GM21723 (cell line): ENCODE measurements at regions not wholly inside any gene's neighbourhood (a gene's known extent, or its start where the extent isn't known, plus 50 kb on each side); places are given as distances from the start of the nearest gene placed in this dataset.
"Not testable (repeated sequence)": the region's sequence is repeated elsewhere in the genome, so short reads cannot be mapped to it uniquely, and the experiment has no call there.

Source experiments
- ATAC-seq: cut with Tn5 transposase; IDR thresholded peaks from one replicate; pipeline ENCODE4 v1.9.1; 2021; ENCODE audit warnings: mild to moderate bottlenecking, moderate library complexity; ENCODE audit not compliant: unreplicated experiment

GRCh38 chr2:11877764-11878163 is 131.3 kb downstream of the LPIN1 start:
- ATAC-seq = no peak

GRCh38 chr2:11885253-11885652 is 138.8 kb downstream of the LPIN1 start:
- not testable (repeated sequence) for ATAC-seq

DNA sequence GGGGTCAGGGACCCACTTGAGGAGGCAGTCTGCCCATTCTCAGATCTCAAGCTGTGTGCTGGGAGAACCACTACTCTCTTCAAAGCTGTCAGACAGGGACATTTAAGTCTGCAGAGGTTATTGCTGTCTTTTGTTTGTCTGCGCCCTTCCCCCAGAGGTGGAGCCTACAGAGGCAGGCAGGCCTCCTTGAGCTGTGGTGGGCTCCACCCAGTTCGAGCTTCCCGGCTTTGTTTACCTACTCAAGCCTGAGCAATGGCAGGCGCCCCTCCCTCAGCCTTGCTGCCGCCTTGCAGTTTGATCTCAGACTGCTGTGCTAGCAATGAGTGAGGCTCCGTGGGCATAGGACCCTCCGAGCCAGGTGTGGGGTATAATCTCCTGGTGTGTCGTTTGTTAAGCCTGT is 140.5 kb downstream of the LPIN1 start:
- not testable (repeated sequence) for ATAC-seq

DNA sequence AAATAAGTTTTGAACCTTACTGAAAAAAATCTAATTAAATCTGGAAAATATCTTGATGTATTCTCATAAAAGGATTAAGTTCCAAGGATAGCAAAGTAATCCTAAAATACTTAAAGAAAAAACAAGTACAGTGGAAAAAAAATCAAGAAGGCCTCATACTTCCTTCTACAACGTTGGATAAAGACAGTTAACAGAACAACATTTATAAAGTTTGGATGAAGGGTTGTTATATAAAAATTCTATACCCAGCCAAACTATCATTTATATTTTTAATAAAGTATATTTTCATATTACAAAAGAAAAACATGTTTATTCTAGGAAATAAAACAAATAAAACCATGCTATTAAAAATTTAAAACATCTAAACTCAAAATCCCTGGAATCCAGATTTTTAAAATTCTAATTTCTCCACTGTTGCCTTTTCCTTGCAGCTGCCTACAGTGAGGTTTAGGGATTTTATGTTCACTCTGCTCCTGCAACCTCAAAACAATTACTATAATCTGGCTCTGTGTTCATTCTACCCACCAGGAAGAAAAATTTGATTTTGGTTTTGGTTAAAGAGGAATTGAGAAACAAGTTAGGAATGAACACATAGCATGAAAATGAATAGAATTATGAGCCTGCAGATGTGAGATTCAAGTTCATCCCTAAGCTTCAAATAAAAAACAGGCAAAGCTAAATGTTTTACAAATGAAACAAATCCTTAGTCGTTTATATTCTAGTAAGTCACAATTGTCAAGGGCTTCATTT is 142.8 kb downstream of the LPIN1 start:
- ATAC-seq = no peak

DNA sequence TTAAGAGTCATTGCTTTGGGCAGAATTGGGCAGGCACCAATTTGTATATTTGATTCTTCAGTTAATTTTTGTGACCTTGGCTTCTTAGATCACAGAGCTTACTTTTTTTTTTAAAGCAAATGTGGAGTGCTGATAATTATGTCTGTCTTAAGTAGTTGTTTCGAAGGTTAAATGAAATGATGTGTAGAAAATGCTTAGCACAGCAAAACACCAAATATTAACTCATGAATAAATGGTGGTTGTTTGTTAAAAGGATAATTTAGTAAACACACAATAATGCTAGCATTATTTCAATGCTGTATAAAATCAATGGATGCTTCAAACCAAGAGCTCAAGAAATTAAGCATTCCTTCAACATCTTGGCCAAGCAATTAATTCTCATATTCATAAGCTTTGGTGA is 143.4 kb downstream of the LPIN1 start:
- no peak for ATAC-seq

GRCh38 chr2:11891028-11891427 is 144.6 kb downstream of the LPIN1 start:
- ATAC-seq = no peak

DNA sequence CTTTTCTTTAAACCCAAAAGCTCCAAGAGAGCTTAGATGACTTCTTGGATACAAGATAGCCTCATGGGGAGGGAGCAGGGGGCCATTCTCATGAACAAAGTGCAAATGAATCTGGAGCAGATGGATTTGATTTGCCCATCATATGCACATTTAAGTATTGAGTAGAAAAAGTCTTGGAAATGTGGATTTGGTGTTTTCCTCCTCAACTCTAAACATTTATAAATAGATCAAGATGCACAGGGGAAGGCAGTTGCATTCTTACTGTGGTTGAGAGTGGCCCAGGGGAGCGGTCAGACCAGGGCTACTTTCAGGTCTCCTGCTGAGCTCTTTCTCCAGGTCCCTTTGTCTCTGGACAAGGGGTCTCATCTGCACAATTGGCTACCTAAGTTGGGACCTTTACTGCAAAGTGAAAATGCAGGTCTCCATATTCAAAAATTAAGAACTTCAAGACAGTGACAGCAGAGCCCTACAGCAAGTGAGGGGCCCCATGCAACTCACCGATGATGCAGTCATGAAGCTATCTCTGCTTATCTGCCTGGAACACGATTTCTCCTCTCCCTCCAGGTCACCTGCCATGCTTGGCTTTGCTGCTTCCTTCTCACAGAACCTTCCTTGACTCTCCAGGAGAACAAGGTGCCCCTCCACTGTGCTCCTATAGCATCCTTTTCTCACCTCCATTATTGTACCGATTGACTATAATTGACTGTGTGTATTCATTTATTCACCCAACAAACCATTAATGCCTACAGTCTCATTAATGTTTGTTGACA is 145.4 kb downstream of the LPIN1 start:
- ATAC-seq = no peak

DNA sequence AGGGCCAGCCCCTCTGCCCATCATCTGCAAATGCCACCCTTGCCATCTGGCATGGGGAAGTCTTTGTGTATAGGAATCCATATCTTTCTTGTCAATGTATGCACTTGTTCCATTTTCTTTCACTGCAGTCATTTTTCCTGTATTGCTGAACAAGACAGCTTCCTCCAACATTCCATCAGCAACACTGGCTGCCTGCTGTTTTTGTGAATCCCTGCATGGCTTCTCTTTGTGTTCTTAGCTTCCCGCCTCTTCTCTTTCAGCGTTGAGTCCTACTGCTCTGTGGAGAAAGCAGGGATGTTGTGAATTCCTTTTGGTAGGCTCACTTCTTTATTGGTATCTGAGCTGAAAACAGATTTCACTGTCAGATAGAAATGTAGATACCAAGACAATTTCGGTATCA is 150.0 kb downstream of the LPIN1 start:
- ATAC-seq = no peak

- no peak for ATAC-seq
Observed at GRCh38 chr2:11898576-11898975, 152.1 kb downstream of the LPIN1 start.

GRCh38 chr2:11899264-11899818 is 152.9 kb downstream of the LPIN1 start:
- ATAC-seq = no peak

DNA sequence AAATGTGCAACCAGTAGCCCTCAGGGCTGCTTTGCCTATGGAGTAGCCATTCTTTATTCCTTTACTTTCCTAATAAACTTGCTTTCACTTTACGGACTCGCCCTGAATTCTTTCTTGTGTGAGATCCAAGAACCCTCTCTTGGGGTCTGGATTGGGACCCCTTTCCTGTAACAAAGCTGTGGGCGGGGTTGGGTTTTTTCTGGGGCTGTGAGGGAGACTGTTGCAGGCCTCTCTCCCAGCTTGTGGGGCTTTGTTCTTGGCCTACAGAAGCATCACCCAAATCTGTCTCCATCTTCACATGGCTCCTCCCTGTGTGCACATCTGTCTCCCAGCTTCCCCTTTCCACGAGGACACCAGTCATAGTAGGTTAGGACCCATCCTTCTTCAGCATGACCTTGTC is 154.5 kb downstream of the LPIN1 start:
- ATAC-seq = not testable (repeated sequence)

GRCh38 chr2:11901351-11902069 is 155.1 kb downstream of the LPIN1 start:
- ATAC-seq = no peak

- ATAC-seq = no peak
Observed at GRCh38 chr2:11903085-11903606, 156.7 kb downstream of the LPIN1 start.

GRCh38 chr2:11904029-11904428 is 157.6 kb downstream of the LPIN1 start:
- ATAC-seq = no peak

GRCh38 chr2:11904941-11905340 is 158.5 kb downstream of the LPIN1 start:
- ATAC-seq = no peak

- no peak for ATAC-seq
Observed at GRCh38 chr2:11907190-11907589, 160.8 kb downstream of the LPIN1 start.

DNA sequence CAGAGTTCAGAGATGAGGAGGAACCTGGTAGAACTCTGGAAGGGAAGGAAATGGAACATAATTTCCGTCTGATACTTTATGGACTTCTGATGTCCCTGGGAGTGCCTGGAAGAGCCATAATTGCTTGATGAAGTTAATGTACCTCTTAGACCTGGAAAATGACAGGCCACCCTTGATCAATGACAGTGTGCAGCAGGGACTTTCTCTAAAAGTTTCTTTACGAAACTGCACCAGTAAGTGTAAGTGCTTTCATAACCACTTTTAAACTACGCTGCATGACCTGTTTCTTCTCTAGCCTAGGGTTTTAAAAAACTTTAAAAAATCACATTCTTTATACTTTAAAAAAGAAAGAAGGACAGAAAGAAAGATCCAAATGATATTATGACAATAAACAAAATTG is 164.5 kb downstream of the LPIN1 start:
- no peak for ATAC-seq

GRCh38 chr2:11912980-11913379 is 166.5 kb downstream of the LPIN1 start:
- no peak for ATAC-seq

DNA sequence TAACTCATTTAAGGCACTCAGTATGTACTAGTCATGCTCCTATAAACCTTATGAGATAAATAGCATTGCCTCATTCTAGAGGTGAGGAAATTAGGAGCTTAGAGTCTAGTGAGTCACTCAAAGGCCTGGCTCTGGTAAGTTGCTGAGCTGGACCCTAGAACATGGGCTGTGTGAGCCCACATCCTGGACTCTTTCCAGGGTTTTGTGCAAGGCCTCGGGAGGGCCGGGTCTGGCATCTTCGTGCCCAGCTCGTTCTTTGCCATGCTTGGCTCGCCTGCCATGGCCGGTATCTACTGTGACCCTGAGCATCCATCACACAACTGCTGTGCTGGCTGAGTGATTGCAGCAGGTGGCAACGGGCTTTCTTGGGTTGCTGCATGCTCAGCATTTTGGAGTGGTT is 168.0 kb downstream of the LPIN1 start:
- no peak for ATAC-seq

DNA sequence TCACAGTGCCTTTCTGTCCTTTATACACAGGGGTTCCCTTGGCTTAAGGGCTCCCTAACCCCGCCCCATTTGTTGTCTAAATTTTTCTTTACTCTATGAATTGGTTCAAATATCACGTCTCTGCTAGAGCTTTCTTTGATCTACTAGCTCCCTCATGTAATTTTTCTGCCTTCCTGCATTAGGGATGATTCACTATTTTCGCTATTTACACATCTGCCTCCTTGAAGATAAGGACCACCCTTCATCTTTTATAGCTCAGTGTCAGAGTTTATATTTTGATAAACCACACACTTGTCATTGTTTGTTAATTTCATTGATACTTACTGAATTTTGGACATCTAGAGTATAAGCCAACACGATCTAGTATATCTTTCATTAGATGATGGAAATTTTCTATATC is 169.2 kb downstream of the LPIN1 start:
- no peak for ATAC-seq

GRCh38 chr2:11919953-11920352 is 173.5 kb downstream of the LPIN1 start:
- ATAC-seq = no peak
